Stomach (tissue), 8 donors: ENCODE measurements at regions not wholly inside any gene's neighbourhood (a gene's known extent, or its start where the extent isn't known, plus 50 kb on each side); places are given as distances from the start of the nearest gene placed in this dataset.
"Not testable (repeated sequence)": the region's sequence is repeated elsewhere in the genome, so short reads cannot be mapped to it uniquely, and the experiment has no call there.

Experiments
- DNase-seq, 2 donors: peaks; one replicate each; pipeline versions ENCODE4 v3.0.0 to v3.0.0-alpha.2; 2013 to 2019
- H3K27ac ChIP-seq, 5 donors: fragments of 200-600 bp in 4 of 5; sonication (generic) in 4 of 5; one replicate each; pipeline ENCODE4 v1.5.1; 2013 to 2019; ENCODE audit warnings: mild to moderate bottlenecking in 1 of 5, moderate library complexity in 1 of 5
- H3K27me3 ChIP-seq, 3 donors: fragments of 200-600 bp; sonication (generic); one replicate each; pipeline ENCODE4 v1.5.1; 2017 to 2019; ENCODE audit warnings: mixed run types in 1 of 3
- H3K36me3 ChIP-seq, 4 donors: fragments of 200-600 bp; sonication (generic); 1 replicate in 3 of 4; 2 replicates in 1 of 4; pipeline ENCODE4 v1.5.1; 2016 to 2019
- H3K4me1 ChIP-seq, 4 donors: fragments of 200-600 bp; sonication (generic); one replicate each; pipeline ENCODE4 v1.5.1; 2016 to 2019
- H3K4me3 ChIP-seq, 4 donors: fragments of 200-600 bp; sonication (generic) in 3 of 4; one replicate each; pipeline ENCODE4 v1.5.1; 2016 to 2019; ENCODE audit warnings: mild to moderate bottlenecking in 1 of 4
- H3K9me3 ChIP-seq, 4 donors: fragments of 200-600 bp; sonication (generic); one replicate each; pipeline ENCODE4 v1.5.1; 2016 to 2019
- EP300 ChIP-seq: sonication (generic); formaldehyde crosslinking; IDR thresholded peaks from one replicate; pipeline ENCODE4 v1.6.1; 2017; ENCODE audit warnings: antibody characterized with exemption
- POLR2A ChIP-seq, 4 donors: fragments of 450-650 bp; IDR thresholded peaks; one replicate each; pipeline ENCODE4 v1.6.1; 2016; ENCODE audit warnings: antibody characterized with exemption in 4 of 4, control low read depth in 2 of 4, mild to moderate bottlenecking in 1 of 4, moderate library complexity in 1 of 4
- POLR2AphosphoS5 ChIP-seq, 3 donors: sonication (generic); formaldehyde crosslinking; IDR thresholded peaks; one replicate each; pipeline ENCODE4 v1.6.1; 2016; ENCODE audit warnings: antibody characterized with exemption in 3 of 3
- WGBS, 5 donors: extraction: QIAGEN DNeasy Blood & Tissue Kit in 3 of 5; methylation state at CpG; one replicate each; pipeline versions ENCODE4 v1.1.5 to v1.1.7; 2013 to 2018; 5-methylcytosine and 5-hydroxymethylcytosine counted together
- intact Hi-C: fragments of 100-400 bp; cut with DNase I; formaldehyde crosslinking; loops from one replicate; pipeline ENCODE4 v1.15.1; 2023; ENCODE audit warnings: low total_unique reads
- TF ChIP-seq, protein P1 (sequence below), 7 experiments: fragments of 450-650 bp in 4 of 7; fragments of 200-600 bp in 3 of 7; sonication (generic) in 3 of 7; IDR thresholded peaks; one replicate each; pipeline ENCODE4 v1.5.1; 2016 to 2019; ENCODE audit warnings: antibody characterized with exemption in 7 of 7, control low read depth in 2 of 7, mild to moderate bottlenecking in 1 of 7
- donor health status: healthy with polysubstance abuse.
- donor health status: Bipolar disorder and iron deficiency.
- donor health status: healthy.

GRCh38 chr2:13698847-13699246 is 933.7 kb upstream of the LRATD1 start:
- TF ChIP-seq POLR2AphosphoS5 (IDR thresholded peaks at IDR 0.05) (no peak), POLR2A (IDR thresholded peaks at IDR 0.05) (no peak), EP300 (no peak)
- TF ChIP-seq, protein P1, sequence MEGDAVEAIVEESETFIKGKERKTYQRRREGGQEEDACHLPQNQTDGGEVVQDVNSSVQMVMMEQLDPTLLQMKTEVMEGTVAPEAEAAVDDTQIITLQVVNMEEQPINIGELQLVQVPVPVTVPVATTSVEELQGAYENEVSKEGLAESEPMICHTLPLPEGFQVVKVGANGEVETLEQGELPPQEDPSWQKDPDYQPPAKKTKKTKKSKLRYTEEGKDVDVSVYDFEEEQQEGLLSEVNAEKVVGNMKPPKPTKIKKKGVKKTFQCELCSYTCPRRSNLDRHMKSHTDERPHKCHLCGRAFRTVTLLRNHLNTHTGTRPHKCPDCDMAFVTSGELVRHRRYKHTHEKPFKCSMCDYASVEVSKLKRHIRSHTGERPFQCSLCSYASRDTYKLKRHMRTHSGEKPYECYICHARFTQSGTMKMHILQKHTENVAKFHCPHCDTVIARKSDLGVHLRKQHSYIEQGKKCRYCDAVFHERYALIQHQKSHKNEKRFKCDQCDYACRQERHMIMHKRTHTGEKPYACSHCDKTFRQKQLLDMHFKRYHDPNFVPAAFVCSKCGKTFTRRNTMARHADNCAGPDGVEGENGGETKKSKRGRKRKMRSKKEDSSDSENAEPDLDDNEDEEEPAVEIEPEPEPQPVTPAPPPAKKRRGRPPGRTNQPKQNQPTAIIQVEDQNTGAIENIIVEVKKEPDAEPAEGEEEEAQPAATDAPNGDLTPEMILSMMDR (IDR thresholded peaks at IDR 0.05) = no peak
- H3K27ac ChIP-seq = no peak overlapping the region
- H3K4me1 ChIP-seq = no peaks in the 10 kb centered on the region
- H3K36me3 ChIP-seq = no peaks in the 10 kb centered on the region
- no peak for DNase-seq
- H3K27me3 ChIP-seq = no peaks in the 10 kb centered on the region
- H3K9me3 ChIP-seq = peaks cover 0 to 2% (median 0%) of the 10 kb centered on the region in 4 donors
- H3K4me3 ChIP-seq = no peak overlapping the region
- 40 to 53% (median 46%) methylated on average over 1 of the region's 1 CpG for WGBS, 5 donors
- intact Hi-C loops = no loop called here

GRCh38 chr2:13699939-13700338 is 932.6 kb upstream of the LRATD1 start:
- intact Hi-C loops, H3K4me1 ChIP-seq, H3K27me3 ChIP-seq, H3K36me3 ChIP-seq, DNase-seq, H3K27ac ChIP-seq, H3K4me3 ChIP-seq, H3K9me3 ChIP-seq: not testable (repeated sequence)
- WGBS, 5 donors = 57 to 72% (median 65%) methylated on average over 4 of the region's 4 CpGs

DNA sequence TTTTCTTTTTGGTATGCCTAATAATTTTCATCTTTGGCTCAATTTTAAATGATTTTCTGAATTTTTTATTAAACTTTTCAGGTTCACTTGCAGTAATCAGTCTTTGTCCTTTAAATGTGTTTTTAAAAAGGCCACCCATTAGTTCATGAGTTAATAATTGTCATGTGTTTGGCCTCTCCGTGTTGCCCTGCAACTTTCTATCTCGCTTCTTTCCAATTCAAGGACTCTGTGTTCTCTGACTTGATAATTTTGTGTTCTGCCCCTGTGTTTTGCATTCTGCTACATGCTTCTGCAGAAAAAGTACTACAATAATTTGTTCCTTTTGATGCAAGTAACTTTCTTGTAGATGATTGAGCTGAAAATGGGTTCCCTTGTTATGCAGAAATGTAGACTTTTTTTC is 921.4 kb upstream of the LRATD1 start:
- 53 to 85% (median 62%) methylated on average over 2 of the region's 2 CpGs for WGBS, 5 donors
- TF ChIP-seq EP300 (no peak), POLR2A (IDR thresholded peaks at IDR 0.05) (no peak), POLR2AphosphoS5 (IDR thresholded peaks at IDR 0.05) (no peak)
- TF ChIP-seq, protein P1 (IDR thresholded peaks at IDR 0.05) = no peak
- DNase-seq = no peak
- Histone ChIP-seq H3K27ac (no peak overlapping the region), H3K27me3 (no peaks in the 10 kb centered on the region), H3K4me1 (no peaks in the 10 kb centered on the region), H3K36me3 (no peaks in the 10 kb centered on the region), H3K9me3 (no peaks in the 10 kb centered on the region), H3K4me3 (no peak overlapping the region)
- intact Hi-C loops = no loop called here

DNA sequence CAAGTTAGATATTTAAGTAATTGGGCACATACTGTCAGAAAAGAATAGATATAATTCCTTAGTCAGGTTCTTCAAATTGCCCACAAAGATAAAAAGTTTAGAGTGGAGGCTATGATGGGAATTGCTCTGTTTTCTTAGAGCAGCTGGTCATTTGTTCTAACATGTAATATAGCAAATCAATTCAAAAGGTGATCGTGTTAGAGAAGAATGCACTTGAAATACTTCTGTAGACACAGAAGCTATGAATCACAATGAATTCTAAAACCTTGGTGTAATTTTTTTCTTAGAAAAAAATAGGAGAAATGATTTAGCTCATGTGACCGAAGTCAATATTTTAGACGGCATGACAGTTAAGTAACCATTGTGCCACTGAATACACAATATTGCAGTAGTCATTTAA is 918.1 kb upstream of the LRATD1 start:
- Histone ChIP-seq H3K27ac (no peak overlapping the region), H3K4me3 (no peak overlapping the region), H3K4me1 (no peaks in the 10 kb centered on the region), H3K9me3 (no peaks in the 10 kb centered on the region), H3K27me3 (no peaks in the 10 kb centered on the region), H3K36me3 (no peaks in the 10 kb centered on the region)
- 88 to 95% (median 89%) methylated on average over 3 of the region's 3 CpGs for WGBS, 5 donors
- intact Hi-C loops = no loop called here
- no peak for DNase-seq
- TF ChIP-seq POLR2A (IDR thresholded peaks at IDR 0.05) = no peak
- TF ChIP-seq, protein P1 (IDR thresholded peaks at IDR 0.05) = no peak
- no peak for TF ChIP-seq POLR2AphosphoS5 (IDR thresholded peaks at IDR 0.05)
- no peak for TF ChIP-seq EP300

- no peak overlapping the region for H3K4me3 ChIP-seq
- no peaks in the 10 kb centered on the region for H3K4me1 ChIP-seq
- TF ChIP-seq, protein P1 (IDR thresholded peaks at IDR 0.05) = no peak
- TF ChIP-seq POLR2A (IDR thresholded peaks at IDR 0.05) (no peak), EP300 (no peak)
- intact Hi-C loops = no loop called here
- WGBS, 5 donors = 84 to 93% (median 87%) methylated on average over 1 of the region's 1 CpG
- no peak for DNase-seq
- H3K36me3 ChIP-seq = no peaks in the 10 kb centered on the region
- no peaks in the 10 kb centered on the region for H3K9me3 ChIP-seq
- H3K27ac ChIP-seq = no peak overlapping the region
- no peaks in the 10 kb centered on the region for H3K27me3 ChIP-seq
Observed at GRCh38 chr2:13725945-13726344, 906.6 kb upstream of the LRATD1 start.
